ENCODE measurements at regions not wholly inside any gene's neighbourhood (a gene's known extent, or its start where the extent isn't known, plus 50 kb on each side); places are given as distances from the start of the nearest gene placed in this dataset.

DNA sequence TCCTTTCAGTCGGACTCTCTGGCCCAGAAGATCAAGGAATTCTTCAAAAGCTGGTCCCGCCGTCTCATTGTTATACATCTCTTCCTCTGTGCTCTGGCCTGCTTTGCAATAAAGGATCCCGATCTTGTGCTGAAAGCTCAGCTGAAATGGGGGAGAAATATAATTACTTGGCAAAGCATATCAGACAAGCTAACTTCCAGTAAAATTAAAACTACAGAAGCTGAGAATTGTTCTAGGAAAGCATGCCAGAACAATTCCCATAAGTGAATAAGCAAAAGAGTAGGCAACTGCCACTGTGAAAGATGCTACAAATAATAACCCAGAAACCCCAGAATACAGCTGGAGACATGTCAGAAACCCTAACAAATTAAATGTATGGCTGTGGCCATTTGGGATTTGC, 146.1 kb downstream of the SIPA1L2 start:
- no peak overlapping the region for H3K27ac Mint-ChIP-seq (ENCODE audit: low read depth, unreplicated experiment)
- ChIA-PET CTCF (interaction anchor here (0.6 to 2.2 kb wide), 3 partner anchors 124 to 192 kb away, joined by 3 to 9 read pairs (median 3); no protein-coding TSS in a partner anchor), POLR2A (interaction anchor here (0.7 to 2.2 kb wide), 5 partner anchors 15 to 136 kb away, joined by 3 to 6 read pairs (median 3); no protein-coding TSS in a partner anchor)
- H3K36me3 Mint-ChIP-seq (ENCODE audit: insufficient read depth, unreplicated experiment) = peaks cover 42% of the 10 kb centered on the region
- TF ChIP-seq, protein P1, sequence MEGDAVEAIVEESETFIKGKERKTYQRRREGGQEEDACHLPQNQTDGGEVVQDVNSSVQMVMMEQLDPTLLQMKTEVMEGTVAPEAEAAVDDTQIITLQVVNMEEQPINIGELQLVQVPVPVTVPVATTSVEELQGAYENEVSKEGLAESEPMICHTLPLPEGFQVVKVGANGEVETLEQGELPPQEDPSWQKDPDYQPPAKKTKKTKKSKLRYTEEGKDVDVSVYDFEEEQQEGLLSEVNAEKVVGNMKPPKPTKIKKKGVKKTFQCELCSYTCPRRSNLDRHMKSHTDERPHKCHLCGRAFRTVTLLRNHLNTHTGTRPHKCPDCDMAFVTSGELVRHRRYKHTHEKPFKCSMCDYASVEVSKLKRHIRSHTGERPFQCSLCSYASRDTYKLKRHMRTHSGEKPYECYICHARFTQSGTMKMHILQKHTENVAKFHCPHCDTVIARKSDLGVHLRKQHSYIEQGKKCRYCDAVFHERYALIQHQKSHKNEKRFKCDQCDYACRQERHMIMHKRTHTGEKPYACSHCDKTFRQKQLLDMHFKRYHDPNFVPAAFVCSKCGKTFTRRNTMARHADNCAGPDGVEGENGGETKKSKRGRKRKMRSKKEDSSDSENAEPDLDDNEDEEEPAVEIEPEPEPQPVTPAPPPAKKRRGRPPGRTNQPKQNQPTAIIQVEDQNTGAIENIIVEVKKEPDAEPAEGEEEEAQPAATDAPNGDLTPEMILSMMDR (IDR thresholded peaks at IDR 0.05; ENCODE audit: unreplicated experiment) = no peak
- H3K4me3 Mint-ChIP-seq (ENCODE audit: unreplicated experiment) = no peak overlapping the region
- DNase-seq (ENCODE audit: unreplicated experiment) = no peak
- no peaks in the 10 kb centered on the region for H3K9me3 Mint-ChIP-seq (ENCODE audit: unreplicated experiment)
- intact Hi-C loops (cut with micrococcal nuclease) = no loop called here
- H3K4me1 Mint-ChIP-seq (ENCODE audit: insufficient read depth, unreplicated experiment) = peaks cover 15% of the 10 kb centered on the region
- no TSS peak for BruUV-seq (replicated peaks)
- H3K27me3 Mint-ChIP-seq (ENCODE audit: insufficient read depth, unreplicated experiment) = no peaks in the 10 kb centered on the region

DNA sequence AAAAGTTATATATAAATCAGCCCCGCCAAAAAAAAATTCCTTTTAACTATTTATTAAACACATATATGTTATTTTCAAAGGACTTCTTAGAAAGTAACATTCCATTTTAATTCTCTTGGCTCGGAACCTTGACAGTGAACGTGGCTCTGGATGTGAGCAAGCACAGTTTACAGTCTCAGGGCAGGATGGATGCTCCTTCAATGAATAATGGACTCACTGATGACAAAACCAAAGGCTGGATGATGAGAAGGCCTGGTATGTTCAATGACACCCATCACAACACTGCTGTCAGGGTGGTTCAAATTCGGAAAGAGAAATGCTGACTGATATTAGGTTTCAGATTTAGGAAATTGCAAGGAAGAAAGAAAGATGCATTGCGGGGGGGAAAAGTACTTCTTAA, 148.8 kb downstream of the SIPA1L2 start:
- ChIA-PET CTCF (no interaction called here), POLR2A (no interaction called here)
- peaks cover 39% of the 10 kb centered on the region for H3K36me3 Mint-ChIP-seq (ENCODE audit: insufficient read depth, unreplicated experiment)
- no TSS peak for BruUV-seq (replicated peaks)
- TF ChIP-seq, protein P1 (IDR thresholded peaks at IDR 0.05; ENCODE audit: unreplicated experiment) = no peak
- DNase-seq (ENCODE audit: unreplicated experiment) = no peak
- H3K4me3 Mint-ChIP-seq (ENCODE audit: unreplicated experiment) = no peak overlapping the region
- H3K27ac Mint-ChIP-seq (ENCODE audit: low read depth, unreplicated experiment) = no peak overlapping the region
- no peaks in the 10 kb centered on the region for H3K9me3 Mint-ChIP-seq (ENCODE audit: unreplicated experiment)
- H3K4me1 Mint-ChIP-seq (ENCODE audit: insufficient read depth, unreplicated experiment) = peaks cover 28% of the 10 kb centered on the region
- no peaks in the 10 kb centered on the region for H3K27me3 Mint-ChIP-seq (ENCODE audit: insufficient read depth, unreplicated experiment)
- intact Hi-C loops (cut with micrococcal nuclease) = no loop called here

DNA sequence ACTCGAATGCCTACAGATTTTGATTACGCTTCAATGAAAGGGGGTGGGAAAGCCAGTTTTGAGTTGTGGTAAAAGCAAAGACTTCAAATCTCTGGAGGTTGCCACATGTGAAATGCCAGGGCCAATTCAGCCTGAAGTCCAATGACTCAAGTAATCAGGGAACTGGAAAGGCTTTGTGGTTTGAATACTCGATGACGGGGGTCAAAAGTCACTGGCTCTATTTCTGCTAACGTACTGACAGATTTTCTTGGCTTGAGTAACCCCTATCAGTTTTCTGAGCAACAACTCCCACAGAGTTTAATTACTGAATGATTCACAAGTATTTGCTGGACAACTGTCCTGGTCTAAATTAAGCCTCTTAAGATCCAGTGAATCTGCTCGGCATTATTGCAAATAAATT, 152.2 kb downstream of the SIPA1L2 start:
- peaks cover 34% of the 10 kb centered on the region for H3K4me1 Mint-ChIP-seq (ENCODE audit: insufficient read depth, unreplicated experiment)
- DNase-seq (ENCODE audit: unreplicated experiment) = peak; percentile 99
- TF ChIP-seq, protein P1 (IDR thresholded peaks at IDR 0.05; ENCODE audit: unreplicated experiment) = no peak
- POLR2A ChIA-PET = interaction anchor here (0.7 to 3.8 kb wide), 8 partner anchors 9 to 149 kb away, joined by 3 to 17 read pairs (median 4); no protein-coding TSS in a partner anchor
- H3K9me3 Mint-ChIP-seq (ENCODE audit: unreplicated experiment) = no peaks in the 10 kb centered on the region
- no peak overlapping the region for H3K4me3 Mint-ChIP-seq (ENCODE audit: unreplicated experiment)
- CTCF ChIA-PET = interaction anchor here (0.6 to 1.5 kb wide), 5 partner anchors 10 to 170 kb away, joined by 3 to 5 read pairs (median 4); no protein-coding TSS in a partner anchor
- peak overlapping the region; percentile 61 for H3K27ac Mint-ChIP-seq (ENCODE audit: low read depth, unreplicated experiment)
- no TSS peak for BruUV-seq (replicated peaks)
- no peaks in the 10 kb centered on the region for H3K27me3 Mint-ChIP-seq (ENCODE audit: insufficient read depth, unreplicated experiment)
- peaks cover 27% of the 10 kb centered on the region for H3K36me3 Mint-ChIP-seq (ENCODE audit: insufficient read depth, unreplicated experiment)
- intact Hi-C loops (cut with micrococcal nuclease) = no loop called here

DNA sequence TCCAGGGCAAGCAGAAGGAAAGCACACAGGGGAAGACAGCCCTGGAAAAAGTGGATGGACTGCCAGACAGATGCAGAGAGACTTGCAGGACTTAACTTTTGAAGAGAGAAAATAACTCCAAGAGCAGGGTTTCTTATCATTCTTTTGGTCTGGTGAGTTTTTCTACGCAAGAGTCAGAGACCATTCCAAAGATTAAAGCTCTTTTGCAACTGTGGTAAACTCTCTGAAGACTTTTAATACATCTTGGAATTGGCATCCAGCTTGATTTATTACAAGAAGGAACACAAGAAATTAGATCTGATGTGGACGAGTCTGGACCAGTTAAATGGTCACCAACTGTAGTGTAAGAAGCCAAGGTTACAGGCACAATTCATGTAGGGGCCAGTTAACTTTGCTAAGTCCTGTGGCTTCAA, 153.4 kb downstream of the SIPA1L2 start:
- TF ChIP-seq, protein P1 (IDR thresholded peaks at IDR 0.05; ENCODE audit: unreplicated experiment) = no peak
- Mint-ChIP-seq H3K36me3 (ENCODE audit: insufficient read depth, unreplicated experiment) (peaks cover 26% of the 10 kb centered on the region), H3K9me3 (ENCODE audit: unreplicated experiment) (no peaks in the 10 kb centered on the region), H3K27ac (ENCODE audit: low read depth, unreplicated experiment) (no peak overlapping the region), H3K4me1 (ENCODE audit: insufficient read depth, unreplicated experiment) (peaks cover 43% of the 10 kb centered on the region), H3K4me3 (ENCODE audit: unreplicated experiment) (no peak overlapping the region), H3K27me3 (ENCODE audit: insufficient read depth, unreplicated experiment) (no peaks in the 10 kb centered on the region)
- ChIA-PET CTCF (interaction anchor here (0.9 to 1.7 kb wide), 6 partner anchors 9 to 721 kb away, joined by 3 to 7 read pairs (median 4); no protein-coding TSS in a partner anchor), POLR2A (interaction anchor here (0.8 to 3.8 kb wide), 7 partner anchors 10 to 545 kb away, joined by 3 to 12 read pairs (median 3); no protein-coding TSS in a partner anchor)
- BruUV-seq (replicated peaks) = no TSS peak
- intact Hi-C loops (cut with micrococcal nuclease) = no loop called here
- peak; percentile 26 for DNase-seq (ENCODE audit: unreplicated experiment)

All from MCF 10A (cell line).